ENCODE measurements at regions not wholly inside any gene's neighbourhood (a gene's known extent, or its start where the extent isn't known, plus 50 kb on each side); places are given as distances from the start of the nearest gene placed in this dataset.

DNA sequence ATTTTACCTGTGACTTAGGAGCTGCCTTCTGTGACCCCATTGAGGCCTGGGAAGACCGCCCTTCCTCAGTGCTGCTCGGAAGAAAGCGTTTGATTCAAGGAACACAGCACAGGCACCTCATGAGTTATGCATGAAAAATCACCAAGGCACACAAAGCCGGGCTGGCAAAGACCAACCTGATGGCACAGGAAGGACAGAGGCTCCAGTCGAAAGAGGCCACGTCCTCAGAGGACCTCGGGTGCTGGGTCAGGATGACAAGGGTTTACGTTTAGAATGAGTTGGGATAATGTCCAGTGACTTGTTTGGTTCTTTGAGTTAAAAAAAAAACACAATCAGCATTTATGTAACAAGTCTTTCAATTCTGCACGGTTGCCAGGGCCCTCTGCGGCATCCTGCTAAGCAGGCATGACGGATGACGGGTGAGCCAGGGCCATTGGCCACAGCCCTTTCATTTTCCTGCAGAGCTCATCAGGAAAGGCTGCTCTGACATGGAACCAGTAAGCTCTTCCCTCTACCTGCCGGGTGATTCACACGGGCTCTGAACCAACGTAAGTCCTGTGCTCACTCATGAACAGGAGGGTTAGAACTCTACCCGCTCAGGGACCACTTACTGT, 112.8 kb downstream of the DACT2 start:
- DNase-seq (no peak), ATAC-seq (ENCODE audit: low read depth) (no peak)
- H4K91ac ChIP-seq (ENCODE audit: insufficient read depth, low read depth, low read length) = no peak overlapping the region
- no peak overlapping the region for H2AK5ac ChIP-seq (ENCODE audit: low read depth, low read length)
- WGBS, 2 experiments (ENCODE audit: extremely low coverage in 2 of 2, insufficient read length in 1 of 2) = 100% methylated on average over 2 of the region's 16 CpGs; no CpG with 5 or more reads in 1 of the 2 experiments
- no peak overlapping the region for H3K27ac ChIP-seq (ENCODE audit: insufficient read depth, low read length)
- no peak overlapping the region for H3K14ac ChIP-seq (replicated peaks; ENCODE audit: low read depth, low read length)
- H4K5ac ChIP-seq (ENCODE audit: low read depth, low read length) = no peak overlapping the region
- H3K18ac ChIP-seq (ENCODE audit: low read depth, low read length) = no peak overlapping the region
- dilution Hi-C loops (cut with HindIII; ENCODE audit: low sequenced_read_pairs, unreplicated experiment) = no loop called here
- no peaks in the 10 kb centered on the region for H3K36me3 ChIP-seq (ENCODE audit: control insufficient read depth, insufficient read depth, low read length)
- no TSS peak for BruUV-seq (replicated peaks)
- H2BK5ac ChIP-seq (ENCODE audit: low read depth, low read length, poor library complexity, severe bottlenecking) = no peak overlapping the region
- no peaks in the 10 kb centered on the region for H3K4me1 ChIP-seq (ENCODE audit: control insufficient read depth, insufficient read depth, low read length)
- no peaks in the 10 kb centered on the region for H3K27me3 ChIP-seq (ENCODE audit: control insufficient read depth, insufficient read depth, low read length)
- no peak overlapping the region for H2BK120ac ChIP-seq (ENCODE audit: low read depth, low read length)
- H2BK15ac ChIP-seq (ENCODE audit: low read depth, low read length) = no peak overlapping the region
- ChIA-PET POLR2A (ENCODE audit: unreplicated experiment) (no interaction called here), CTCF (no interaction called here)
- no peaks in the 10 kb centered on the region for H4K20me1 ChIP-seq (ENCODE audit: insufficient read depth, low read length)
- in situ Hi-C loops (cut with MboI; ENCODE audit: low sequenced_read_pairs) = no loop called here
- no peak overlapping the region for H3K56ac ChIP-seq (ENCODE audit: extremely low read depth, insufficient read depth, low read length)
- no peak overlapping the region for H2AFZ ChIP-seq (replicated peaks; ENCODE audit: low read length, poor library complexity)
- no peak overlapping the region for H3K4me2 ChIP-seq (ENCODE audit: low read depth, low read length)
- intact Hi-C loops (cut with micrococcal nuclease) = no loop called here
- H3K4ac ChIP-seq (ENCODE audit: low read depth, low read length) = no peak overlapping the region
- H3K9me3 ChIP-seq (ENCODE audit: control insufficient read depth, insufficient read depth, low read length) = peaks cover 28% of the 10 kb centered on the region
- H3K23ac ChIP-seq (ENCODE audit: low read depth, low read length) = no peak overlapping the region
- H3K4me3 ChIP-seq (ENCODE audit: insufficient read depth, low read depth, low read length) = no peak overlapping the region
- no peak overlapping the region for H4K8ac ChIP-seq (ENCODE audit: low read depth in 2 of 2, low read length in 2 of 2)
- H3K9me1 ChIP-seq (ENCODE audit: insufficient read depth, low read length) = no peaks in the 10 kb centered on the region
- no peak overlapping the region for H2BK20ac ChIP-seq (ENCODE audit: low read depth, low read length)
- no peak overlapping the region for H2AK9ac ChIP-seq (replicated peaks; ENCODE audit: low read depth, low read length, poor library complexity)
- no peaks in the 10 kb centered on the region for H3K79me1 ChIP-seq (ENCODE audit: low read depth in 1 of 2, low read length in 2 of 2)
- no peak overlapping the region for H3K9ac ChIP-seq (ENCODE audit: low read depth, low read length)
- TF ChIP-seq NFE2L2 (IDR thresholded peaks at IDR 0.05; ENCODE audit: low read depth, low read length) = no peak

Data from IMR-90 (cell line).